Stimulated activated CD4-positive, alpha-beta T cell treated with anti-CD3 and anti-CD28 coated beads, Interleukin-4, amount 100 ng/mL, for 4 hours (primary cell): ENCODE measurements at regions not wholly inside any gene's neighbourhood (a gene's known extent, or its start where the extent isn't known, plus 50 kb on each side); places are given as distances from the start of the nearest gene placed in this dataset.

ENCODE experiments used
- DNase-seq, 2 experiments: peaks; one replicate each; pipeline ENCODE4 v3.0.0-alpha.2; 2020

DNA sequence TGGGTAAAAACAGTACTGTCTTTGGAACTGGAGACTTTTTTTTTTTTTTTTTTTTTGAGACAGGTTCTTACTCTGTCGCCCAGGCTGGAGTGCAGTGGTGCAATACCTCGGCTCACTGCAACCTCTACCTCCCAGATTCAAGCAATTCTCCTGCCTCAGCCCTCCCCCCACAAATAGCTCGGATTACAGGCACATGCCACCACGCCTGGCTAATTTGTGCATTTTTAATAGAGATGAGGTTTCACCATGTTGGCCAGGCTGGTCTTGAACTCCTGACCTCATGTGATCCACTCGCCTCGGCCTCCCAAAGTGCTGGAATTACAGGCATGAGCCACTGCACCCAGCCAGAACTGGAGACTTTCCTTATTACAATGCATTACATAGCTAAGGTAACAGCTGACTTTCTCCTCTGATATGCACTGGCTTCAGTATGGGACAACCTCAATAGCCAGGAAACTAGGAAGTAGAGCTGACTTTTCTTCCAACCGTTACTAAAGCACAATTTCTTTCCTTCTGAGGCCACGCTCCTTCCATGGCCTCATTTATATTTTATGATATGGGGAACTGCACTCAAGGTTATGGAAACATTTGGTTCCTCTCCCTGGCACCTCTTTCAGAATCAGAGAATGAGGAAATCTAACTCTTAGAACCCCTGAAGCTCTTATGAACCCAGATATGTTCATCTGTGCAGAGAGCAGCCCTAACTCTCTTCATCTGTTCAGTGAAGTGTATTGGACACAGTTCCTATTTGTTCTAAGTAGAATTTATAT lies 53.5 kb upstream of the FAM9B start:
- no peak for DNase-seq

DNA sequence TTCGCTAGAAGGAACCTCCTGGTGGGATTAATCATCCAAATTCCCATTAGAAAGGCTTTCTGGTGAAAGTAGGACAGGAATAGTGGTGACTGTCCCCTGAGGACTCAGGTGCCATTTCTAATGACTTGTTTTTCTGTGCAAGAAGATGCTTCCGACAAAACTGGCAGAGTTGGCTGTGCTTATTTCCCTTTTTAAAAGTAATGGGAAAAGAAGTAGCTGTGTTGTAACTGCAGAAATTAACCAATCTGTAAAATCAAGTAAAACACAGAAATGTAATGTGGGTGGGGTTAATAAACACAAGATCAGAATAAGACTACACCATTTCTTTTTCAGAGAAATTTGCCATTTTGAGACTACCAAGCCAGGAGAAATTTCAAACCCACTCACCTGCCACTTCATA lies 55.0 kb upstream of the FAM9B start:
- DNase-seq = no peak

DNA sequence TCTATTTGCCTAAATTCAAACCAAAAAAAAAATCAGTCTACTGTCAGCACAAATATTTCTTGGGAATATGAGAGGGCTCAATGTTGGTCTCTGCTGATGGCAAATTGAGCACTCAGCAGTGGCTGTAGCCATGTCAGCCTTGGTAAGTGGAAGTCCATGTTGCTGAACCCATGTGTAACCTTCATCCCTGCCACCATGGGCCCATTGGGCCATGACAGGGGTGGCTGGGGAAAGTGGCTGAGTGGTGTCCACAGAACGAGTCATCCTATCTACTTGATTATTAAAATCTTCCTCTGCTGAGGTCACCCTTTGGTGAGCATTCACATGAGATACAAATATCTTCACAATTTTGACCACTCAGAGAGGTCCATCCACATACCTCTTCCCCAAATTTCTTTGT lies 56.8 kb upstream of the FAM9B start:
- DNase-seq = no peak

DNA sequence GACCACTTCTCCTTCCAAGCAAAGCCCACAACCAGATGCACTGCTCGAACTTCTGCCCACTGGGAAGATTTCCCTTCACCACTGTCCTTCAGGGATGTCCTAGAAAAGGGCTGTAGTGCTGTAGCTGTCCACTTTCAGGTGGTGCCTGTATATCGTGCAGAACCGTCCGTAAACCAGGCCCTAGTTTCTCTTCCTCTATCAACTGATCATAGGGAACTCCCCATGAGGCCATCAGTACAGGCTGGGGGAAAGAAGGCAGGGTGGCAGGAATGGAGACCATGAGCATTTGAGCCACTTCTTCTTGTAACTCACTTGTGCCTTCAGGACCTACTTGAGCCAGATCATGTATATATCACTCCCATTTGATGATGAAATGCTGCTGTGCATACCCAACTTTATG lies 57.3 kb upstream of the FAM9B start:
- DNase-seq = no peak

DNA sequence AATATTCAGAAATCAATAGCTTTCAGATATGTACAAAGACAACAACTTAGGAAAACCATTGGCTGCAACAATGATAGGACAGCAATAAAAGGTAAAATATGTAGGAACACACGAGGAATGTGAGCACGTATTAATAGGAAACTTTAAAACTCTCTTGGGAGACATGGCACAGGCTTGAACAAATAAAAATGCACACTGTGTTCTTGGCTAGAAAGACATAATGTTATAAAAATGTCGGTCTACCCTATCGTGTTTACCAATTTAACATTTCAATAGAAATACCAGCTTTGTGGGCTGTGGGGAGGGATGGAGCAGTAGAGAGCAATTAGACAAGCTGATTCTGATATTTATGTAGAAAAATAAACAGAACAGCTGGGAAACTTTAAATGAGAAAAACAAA lies 69.0 kb upstream of the FAM9B start:
- DNase-seq = no peak

DNA sequence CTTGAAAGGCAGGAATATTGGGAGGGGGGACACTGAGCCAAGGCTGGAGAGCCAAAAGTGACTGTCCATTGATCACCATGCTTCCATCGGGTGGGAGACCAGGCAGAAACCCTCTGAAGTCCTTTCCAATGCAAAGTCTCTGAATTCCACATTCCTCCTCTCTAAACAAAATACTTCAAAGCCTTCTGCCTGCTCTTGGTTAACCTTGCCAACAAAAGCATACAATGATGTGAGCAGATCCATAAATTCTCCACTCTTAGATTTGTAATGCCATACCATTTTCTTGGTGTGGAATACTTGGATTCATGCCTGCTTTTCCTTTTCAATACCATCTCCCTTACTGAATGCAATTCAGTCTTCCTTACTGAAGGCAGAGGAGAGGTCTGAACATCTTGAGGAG lies 74.1 kb upstream of the FAM9B start:
- DNase-seq = no peak

DNA sequence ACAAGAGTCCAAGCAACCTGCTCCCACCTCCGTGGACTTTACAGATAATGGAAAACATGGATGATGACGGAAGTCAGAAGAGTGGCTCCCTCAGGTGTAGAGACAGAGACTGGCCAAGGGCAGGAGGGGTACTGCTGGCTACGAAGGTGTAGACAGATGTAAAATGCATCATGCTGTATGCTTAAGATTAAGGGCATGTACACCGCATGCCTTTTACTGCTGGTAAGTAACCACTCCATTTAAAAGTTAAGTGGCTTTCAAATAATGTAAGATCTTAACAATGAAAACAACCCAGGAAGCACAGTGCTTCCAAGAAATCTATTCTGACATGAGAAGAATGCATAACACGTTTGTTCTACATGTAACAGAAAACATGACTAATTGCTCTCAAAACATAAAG lies 76.9 kb upstream of the FAM9B start:
- DNase-seq = no peak

DNA sequence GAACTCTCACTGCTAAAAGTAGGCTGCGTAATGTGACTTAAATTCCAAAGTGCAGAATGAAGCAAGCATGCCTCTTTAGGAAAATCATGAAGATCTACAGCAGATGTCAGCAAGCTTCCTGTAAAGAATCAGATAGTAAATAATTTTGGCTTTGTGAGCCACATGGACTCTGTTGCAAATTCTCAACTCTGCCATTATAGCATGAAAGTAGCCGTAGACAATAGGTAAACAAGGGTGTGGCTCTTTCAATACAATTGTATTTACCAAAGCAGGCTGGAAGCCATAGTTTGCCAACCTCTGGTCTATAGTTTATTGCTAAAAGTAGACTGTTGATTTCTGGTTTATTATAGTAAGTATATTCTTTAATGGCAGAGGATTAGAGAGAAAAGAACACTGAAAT lies 80.3 kb upstream of the FAM9B start:
- no peak for DNase-seq

DNA sequence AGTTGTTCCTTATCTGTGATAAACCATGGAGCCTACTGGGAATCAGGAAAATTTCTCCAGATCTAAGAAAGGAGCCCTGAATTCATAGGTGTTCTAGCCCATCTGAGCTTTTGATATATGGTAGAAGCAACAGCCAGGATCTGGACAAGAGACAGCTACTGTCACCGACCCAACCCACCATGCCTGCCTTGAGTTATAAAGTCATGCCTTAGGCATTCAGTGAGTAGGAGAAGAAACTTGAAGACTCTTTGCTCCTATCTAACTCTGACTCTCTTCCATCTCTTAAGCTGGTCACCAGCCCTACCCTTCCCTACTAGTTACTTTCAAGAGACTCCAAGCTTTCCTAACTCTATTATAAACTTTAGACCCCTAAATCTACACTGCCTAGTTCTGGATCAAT lies 83.9 kb upstream of the FAM9B start:
- no peak for DNase-seq

DNA sequence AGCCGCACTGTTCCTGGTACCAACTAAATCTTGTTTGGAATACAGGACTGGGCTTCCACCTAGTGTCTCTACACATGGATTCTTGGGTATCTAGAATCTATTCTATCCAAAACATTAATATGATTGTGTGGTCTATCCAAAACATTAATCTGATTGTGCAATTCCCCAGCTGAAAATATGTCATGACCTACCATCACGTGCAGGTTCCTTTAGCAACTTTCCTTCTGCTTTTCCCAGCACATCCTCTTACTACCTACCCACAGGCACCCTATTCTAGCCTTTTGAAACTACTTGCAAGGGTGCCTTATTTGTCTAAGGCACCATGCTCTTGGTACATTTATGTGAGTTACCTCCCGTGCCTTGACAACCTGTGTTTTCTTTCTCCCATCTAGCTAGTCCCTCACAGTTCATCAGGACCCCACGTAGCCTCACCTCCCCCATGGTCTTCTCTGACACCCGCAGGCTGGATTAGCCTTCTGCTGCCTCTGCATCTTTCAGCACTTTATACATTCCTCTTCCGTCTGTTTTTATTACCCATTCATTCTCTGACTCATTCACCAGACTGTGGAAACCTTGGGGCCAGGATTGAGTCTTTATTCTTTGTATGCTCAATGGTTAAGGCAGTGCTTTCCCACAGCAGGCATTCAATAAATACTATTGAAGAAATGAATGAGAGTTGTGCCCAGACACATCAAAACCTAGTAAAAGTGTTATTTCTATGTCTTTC lies 88.8 kb upstream of the FAM9B start:
- DNase-seq = no peak

DNA sequence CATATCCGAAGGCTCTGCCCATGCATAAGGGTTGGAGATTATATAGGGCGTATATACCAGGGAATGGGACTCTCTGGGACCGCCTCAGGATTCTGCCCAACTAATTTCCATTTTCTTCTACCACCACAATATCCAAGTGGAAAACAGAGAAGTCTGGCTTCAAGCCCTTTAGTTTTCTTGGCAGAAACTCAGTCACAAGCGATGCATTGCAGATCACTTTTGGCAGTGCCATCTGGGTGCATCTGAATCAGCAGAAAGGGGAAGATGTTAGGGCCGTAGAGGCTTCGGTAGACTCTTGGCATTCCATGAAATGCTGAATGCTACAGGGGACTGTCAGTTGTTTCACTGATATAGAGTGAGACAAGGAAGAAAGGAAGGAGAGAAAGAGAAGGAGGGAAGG lies 94.1 kb upstream of the FAM9B start:
- DNase-seq = no peak

DNA sequence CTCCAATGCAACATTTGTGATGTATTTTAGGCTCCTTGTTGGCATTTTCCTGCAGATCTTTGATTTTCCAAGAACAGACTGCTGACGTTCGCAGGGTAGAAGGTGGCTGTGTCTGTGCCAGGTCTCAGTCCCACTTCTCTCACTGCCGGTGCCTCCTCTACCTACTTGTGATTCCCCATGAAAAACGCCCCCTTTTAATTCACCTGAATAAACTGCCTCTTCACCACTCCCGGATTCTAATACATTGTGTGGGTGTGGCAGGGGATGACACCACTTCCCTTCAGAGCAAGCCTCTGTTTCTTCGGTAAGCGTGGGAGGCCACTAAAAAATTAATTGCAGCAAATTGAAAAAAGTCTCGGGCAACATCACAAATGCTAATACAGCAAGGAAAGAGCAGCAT lies 96.1 kb upstream of the FAM9B start:
- peak in 1 of 2 experiments; percentile 25 for DNase-seq

DNA sequence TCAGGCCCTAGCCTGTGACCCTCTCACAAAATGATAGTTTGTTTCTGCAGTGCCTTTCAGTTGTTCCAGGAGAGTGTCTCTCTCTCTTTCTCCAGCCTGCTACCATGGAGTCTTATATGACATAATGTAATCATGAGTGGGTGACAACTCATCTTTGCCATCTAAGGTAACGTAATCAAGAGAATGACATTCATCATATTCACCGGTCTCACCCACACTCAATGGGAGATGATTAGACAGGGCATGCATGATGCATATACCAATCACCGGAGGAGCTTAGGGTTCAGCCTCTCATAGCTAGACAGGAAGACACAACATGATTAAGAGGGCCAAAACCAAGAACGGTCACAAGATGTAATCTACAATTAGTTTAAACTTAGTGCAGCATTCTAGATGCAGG lies 97.1 kb upstream of the FAM9B start:
- peak in 1 of 2 experiments; percentile 17 for DNase-seq

DNA sequence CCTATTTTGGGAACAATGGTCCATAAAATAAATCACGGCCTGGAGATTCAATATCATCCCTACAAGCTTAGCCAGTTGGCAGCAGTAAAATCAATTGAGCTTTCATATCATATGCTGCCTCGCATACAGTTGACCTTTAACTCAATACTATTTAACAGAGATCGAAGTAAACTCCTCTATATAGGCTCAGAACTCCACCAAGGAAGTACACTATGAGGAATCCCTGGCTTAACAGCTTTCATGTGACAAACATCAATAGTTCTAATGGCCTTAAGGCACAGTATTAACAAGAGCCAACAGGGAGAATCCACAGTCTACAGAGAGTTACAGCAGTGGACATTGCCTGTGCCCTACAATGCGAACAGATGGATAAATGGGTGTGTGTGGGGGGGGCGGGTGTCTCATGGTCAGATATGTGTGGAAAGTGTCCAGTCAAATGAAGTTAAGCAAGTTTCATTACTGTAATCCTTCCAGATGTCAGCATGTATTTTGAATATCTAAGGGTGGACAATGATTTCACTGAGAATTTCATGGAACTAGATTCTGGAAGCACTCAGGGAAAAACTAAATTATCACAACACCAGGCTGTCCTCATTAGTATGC lies 98.2 kb upstream of the FAM9B start:
- no peak for DNase-seq

DNA sequence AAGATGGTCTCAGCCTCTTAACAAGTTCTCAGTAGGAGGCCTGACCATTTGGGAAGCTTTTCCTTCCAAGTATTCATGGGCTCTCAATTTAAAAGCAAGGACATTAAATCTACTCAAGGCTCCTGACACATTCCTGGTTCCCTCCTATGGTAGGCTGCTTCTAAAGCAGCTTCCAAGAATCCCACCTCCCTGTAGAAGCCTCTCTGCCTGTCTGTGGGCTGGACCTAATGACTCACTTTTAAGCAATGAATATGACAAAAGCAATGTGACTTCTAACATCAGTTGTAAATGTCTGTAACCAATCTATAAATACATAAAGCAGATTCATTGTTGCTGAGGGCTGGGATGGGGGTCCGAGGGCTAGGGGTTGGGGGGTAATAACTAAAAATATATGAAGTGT lies 99.5 kb upstream of the FAM9B start:
- DNase-seq = no peak

DNA sequence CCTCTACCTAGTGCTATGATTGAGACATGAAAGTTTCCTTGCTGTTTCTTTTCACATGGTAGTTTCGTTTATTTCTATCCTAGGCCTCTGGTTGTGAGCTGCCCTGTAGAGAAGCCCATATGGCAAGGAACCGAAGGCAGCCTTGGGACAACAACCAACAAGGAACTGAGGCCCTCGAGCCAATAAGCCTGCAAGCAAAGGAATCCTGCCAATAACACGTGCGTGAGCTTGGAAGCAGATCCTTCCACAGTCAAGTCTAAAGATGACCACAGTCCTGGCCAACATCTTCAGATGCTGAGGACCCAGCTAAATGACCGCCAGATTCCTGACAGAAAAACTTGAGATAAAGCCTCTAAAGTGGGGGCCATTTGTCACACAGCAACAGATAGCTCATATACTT lies 100.4 kb upstream of the FAM9B start:
- no peak for DNase-seq

DNA sequence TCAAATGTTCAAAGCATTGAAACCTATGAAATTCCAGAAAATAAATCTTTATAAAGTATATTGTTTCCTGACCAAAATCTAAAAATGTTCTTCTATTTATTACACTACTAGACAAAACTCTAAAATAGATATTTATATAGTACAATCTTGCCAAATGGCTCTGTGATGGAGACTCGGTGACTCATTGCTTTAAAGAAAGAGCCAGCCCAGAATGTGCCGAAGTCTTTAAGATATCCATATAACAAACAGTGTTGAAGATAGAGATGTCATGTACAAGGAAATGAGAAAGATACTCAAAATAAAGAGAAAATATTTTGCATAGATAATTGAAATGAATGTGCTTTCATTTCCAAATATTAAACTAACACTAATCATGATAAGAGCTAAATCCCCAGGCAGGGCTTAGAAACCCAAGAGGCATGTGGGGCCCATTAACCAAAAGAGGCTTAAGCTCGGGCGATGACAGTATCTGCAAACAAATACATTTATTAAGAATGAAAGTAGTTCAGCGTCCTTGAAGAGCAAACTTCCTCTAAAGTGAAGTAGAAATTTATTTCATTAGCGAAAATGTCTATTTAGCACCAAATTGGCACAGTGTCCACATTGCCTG lies 102.1 kb upstream of the FAM9B start:
- DNase-seq = no peak

DNA sequence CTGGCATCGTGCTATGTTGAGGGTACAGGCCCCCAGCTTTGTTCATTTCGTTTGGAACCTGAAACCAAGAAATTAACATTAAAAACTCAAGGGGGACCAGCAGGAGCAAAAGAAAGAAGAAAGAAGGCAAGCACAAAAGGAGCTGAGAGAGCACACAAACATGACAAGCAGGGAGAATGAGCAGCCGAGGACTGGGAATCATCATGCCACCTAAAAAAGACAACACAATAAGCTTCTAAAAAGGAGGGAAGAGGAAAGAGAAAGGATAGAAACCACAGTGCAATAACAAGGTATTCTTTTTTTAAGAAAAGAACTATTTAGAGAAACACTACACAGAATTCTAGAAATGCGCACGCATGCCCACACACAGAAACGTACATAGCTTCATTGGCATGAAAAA lies 103.2 kb upstream of the FAM9B start:
- DNase-seq = no peak

DNA sequence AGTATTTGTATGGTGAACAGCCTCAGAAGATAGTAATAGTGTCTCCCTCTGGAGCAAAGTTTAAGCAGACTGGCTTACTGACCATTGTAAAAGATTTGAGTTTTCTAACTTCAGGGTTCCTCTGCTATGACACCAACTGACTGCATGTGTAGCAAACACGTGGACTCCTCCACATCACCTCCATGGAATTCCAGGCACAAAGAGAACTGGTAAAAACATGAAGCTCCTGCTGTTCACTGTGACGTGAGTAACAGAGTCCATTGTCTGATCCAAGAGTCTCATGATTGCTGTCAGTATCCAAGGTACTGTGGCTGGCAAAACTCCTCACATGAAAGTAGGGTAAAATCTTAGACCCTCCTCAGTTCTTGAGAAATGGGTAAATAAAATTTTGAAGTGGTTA lies 107.6 kb upstream of the FAM9B start:
- no peak for DNase-seq

DNA sequence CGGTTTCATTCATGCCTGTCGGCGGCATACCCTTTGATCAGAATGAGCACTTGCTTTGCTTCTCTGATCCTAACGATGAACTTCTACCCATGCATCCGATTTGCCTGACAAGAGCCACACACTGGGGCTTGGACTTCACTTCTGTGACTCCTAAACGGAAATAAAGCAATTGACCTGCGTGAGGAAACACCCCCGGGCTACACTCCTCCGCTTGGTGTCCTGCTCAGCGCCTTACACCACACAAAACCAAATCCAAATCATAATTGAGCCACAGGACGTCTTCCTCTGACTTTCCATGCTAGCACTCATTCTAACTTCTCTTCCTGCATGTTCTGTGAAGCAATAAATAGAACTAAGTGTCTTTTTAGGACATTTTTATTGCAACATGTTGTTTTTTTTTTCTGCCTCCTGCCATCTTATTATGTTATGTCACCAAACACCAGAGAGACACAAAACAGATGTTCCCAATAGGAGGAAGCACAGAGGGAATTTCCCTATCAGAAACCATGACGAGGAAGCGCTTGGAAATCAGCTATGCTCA lies 110.8 kb upstream of the FAM9B start:
- no peak for DNase-seq

DNA sequence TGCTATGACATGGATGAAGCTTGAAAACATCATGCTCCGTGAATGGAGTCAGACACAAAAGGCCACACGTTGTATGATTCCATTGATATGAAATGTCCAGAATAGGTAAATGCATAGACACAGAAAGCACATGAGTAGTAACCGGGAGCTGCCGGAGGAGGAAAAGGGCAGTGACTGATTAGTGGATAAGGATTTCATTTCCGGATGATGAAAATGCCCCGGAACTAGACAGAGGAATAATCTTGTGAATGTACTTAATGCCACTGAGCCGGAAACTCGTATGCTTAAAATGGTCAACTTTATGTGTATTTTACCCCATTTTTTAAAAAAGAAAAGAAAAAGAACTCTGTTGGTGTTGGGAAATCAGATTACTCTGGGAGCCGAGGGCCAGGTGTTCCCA lies 112.7 kb upstream of the FAM9B start:
- no peak for DNase-seq

DNA sequence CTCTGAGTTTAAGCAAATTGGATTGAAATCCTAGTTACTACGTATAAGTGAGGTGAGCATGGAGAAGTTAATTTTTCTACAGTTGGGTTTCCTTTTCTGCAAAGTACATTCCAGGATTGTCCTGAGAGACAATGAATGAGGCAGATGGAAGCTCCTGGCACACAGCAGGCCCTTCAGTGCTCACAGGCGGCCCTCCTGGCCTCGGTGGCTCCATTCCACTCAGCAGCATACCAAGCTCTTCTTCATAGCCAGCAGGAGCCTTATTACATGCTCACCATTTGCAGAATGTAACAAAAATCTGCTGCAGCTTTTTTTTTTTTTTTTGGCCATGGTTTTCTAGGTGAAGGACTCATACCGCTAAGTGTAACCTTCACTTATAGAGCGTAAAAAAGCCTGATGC lies 113.2 kb upstream of the FAM9B start:
- no peak for DNase-seq

DNA sequence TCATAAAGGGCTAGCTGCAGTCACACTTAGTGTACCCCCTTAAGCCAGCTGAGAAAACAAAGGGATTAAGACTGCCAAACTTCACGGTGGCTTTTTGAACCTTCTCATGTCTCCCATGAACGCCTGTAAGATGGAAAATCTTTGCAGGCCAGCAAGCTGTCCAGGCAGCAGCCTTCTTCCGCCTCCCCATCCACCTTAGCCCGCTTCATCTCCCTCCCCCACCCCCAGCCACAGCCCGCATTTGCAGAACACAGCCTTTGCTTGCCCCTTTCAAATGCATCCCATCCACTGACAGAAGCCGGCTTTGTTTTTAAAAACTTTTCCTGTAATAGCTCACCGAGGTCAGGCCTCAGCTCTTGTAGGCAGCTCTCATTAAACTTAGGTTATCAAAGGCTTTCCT lies 113.8 kb upstream of the FAM9B start:
- no peak for DNase-seq
